ENCODE measurements at regions not wholly inside any gene's neighbourhood (a gene's known extent, or its start where the extent isn't known, plus 50 kb on each side); places are given as distances from the start of the nearest gene placed in this dataset.
A peak's percentile ranks its signal among the peaks of the same experiment; 100 is the strongest.
"Not testable (repeated sequence)": the region's sequence is repeated elsewhere in the genome, so short reads cannot be mapped to it uniquely, and the experiment has no call there.

DNA sequence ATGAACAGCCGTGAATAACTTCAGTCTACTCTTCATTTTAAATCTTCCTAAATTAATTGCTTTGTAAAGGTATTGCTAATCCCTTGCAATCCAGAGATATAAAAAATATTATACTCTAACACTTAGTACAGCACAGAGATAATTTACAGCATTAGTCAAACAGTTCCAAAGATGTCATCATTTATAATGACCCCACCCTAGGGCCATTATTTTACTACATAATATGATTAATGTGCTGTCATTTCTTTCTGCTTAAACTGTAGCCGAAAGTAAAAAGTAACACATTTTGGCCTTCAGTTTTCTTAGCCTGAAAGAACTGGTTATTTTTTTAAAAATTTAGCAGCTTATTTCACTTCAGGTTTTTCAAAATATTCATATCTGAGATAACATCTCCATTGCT lies 256.3 kb upstream of the RFC3 start:
- DNase-seq = no peak

DNA sequence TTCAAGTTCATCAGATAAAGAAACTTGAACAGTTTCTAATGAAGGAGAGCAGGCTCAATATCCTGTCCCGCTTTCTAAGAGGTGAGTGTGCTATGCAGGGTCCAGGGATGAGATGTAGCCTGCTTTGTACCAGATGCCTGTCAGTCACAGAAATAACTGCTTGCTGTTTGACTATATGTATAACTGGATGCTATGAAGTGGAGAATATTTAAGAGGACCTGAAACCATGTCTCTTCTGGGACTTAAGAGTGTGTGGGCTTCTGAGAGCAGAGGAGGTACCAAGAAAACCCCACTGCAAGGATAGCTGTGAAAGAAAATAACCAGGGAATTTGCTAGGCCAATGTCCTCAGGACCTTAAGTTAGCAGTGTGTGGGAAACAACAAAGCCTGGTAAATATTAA lies 246.3 kb upstream of the RFC3 start:
- no peak for DNase-seq

DNA sequence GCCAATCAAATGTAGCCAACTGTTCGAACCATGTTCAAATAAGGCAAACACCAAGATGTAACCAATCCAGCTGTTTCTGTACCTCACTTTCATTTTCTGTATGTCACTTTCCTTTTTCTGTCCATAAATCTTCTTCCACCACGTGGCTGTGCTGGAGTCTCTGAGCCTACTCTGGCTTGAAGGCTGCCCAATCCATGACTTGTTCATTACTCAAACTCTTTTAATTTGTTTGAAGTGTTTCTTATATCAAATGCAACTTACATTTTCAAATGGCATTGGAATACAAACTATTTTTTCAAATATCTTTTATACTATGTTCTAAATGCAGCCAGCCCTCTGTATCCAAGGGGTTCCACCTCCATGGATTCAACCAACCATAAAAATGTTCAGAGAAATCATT lies 245.6 kb upstream of the RFC3 start:
- not testable (repeated sequence) for DNase-seq

DNA sequence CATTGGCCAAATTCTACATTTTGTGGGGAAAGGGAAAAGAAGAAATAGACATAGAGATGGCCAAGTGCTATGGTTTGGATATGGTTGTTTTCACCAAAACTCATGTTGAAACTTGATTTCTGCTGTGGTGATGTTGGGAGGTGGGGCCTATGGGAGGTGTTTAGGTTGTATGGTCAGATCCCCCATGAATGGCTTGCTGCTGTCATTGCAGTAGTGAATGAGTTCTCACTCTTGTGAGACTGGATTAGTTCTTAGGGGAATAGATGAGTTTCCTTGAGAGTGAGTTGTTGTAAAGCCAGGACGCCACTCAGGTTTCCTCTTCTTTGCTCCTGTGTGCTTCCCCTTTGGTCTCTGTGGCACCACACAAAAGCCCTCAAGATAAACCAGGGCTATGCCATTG lies 242.6 kb upstream of the RFC3 start:
- no peak for DNase-seq

DNA sequence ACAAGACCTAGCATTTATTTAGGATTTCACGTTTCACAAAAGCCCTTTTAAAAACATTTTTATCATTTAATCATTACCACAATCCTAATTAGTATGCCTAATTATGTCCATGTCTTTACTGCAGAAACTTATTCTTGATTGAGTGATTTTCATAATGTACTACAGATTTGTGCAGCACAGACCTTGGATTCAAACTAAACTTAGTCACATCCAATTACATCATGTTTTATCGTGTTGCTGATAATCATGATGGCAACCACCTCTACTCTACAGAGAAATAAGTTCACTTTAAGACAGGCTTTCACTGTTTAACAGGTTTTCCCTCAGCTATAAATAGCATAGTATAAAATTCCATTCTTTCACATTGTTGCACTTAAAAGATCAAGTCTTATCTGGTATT lies 240.9 kb upstream of the RFC3 start:
- no peak for DNase-seq

DNA sequence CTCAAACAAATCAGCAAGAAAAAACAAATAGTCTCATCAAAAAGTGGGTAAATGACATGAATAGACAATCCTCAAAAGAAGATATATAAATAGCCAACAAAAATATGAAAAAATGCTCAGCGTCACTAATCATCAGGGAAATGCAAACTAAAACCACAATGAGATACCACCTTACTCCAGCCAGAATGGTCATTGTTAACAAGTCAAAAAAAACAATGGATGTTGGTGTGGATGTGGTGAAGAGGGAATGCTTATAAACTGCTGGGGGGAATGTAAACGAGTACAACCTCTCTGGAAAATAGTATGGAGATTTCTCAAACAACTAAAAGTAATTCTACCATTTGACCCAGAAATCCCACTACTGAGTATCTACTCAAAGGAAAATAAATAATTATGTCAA lies 239.2 kb upstream of the RFC3 start:
- DNase-seq = no peak

DNA sequence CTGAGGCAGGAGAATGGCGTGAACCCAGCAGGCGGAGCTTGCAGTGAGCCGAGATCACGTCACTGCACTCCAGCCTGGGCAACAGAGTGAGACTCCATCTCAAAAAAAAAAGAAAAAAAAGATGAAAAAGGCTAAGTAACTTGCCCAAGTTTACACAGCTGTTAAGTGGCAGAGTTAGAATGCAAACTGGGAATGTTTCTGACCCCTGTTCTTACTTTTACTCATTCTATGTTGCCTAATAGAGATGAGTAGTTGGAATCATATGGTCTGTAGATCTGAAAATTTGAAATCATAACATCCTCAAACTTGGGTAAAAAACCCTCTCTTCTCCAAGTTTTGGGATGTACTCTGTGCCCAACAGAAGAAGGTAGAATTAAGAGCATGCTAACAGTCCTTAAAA lies 235.8 kb upstream of the RFC3 start:
- no peak for DNase-seq

DNA sequence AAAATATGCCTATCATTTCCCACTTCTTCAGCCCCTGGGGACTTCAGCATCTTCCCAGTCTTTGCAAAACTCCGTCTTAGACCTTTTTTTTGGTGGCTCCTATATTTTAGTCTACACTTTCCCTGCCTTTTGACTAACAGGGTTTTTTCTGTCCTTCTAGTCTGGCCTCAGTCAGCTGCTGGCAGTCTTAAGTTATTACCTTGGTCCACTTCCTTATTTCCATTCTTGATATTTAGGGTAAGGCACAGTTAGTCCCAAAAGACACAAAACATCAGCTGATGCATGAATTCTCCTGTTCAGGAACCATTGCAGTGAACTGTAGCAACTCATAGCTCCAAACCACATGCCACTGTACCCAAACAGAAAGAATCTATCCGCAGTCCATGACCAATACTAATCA lies 234.6 kb upstream of the RFC3 start:
- DNase-seq = no peak

DNA sequence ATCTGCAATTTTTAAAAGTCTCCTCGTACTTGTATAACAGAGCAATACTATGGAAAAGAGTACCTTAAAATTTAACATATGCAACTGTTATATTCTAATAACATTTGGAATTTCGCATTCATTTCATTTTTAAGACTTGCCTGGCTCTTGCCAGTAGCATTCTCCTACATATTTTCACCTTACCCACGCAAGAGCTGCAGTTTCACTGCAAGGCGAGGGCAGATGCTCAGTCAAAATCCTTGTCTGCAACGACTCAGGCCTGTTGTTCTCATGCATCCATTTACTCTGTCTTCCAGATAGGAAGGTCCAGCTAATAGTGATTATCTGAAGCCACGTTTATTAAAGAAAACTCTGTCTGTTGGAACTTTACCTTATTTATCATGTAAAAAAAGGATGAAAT lies 227.0 kb upstream of the RFC3 start:
- no peak for DNase-seq

DNA sequence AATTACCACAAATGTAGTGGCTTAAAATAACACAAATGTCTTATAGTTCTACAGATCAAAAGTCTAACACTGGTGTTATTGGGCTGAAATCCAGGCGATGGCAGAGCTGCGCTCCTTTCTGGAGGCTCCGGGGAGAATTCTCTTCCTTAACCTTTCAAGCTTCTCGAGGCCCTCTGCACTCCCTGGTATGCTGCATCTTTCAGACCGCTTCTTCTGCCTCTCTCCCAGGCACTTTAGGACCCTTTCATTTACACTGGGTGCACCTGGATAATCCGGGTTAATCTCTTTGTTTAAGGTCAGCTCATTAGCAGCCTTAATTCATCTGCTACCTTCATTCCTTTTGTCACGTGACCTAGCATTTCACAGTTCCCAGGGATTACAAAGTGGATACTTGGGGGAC lies 211.3 kb upstream of the RFC3 start:
- DNase-seq = peak in 1 of 2 donors; percentile 3

DNA sequence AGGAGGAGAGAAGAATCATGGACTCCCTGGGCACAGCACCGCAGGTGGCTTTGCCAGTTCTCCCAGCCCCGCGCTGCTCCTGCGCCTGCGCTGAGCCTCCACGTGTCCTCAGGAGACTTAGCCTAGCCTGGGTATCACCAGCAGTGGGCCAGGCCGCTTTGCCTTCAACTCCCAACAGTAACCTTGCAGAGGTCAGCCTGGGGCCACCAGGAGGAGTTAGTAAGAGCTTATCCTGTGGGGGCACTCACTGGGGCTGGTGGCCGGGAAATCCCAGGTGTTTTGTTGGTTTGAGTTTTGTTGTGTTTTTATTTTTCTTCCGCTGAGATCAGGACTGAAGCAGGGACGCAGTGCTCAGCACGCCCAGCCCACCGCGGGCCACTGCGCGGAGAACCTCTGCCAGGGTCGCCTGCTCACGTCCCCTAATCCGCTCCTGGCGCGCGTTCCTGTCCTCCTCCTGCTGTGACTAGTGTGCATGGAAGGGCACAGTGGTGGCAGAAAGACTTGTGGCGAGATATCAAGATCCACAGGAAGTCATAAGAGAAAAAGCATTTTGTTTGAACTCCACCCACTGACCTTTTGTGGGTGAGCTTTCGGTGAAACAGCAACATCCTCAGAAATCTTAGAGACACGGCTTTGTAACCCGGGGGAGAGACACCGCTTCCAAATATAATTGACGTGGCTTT lies 207.4 kb upstream of the RFC3 start:
- no peak for DNase-seq

DNA sequence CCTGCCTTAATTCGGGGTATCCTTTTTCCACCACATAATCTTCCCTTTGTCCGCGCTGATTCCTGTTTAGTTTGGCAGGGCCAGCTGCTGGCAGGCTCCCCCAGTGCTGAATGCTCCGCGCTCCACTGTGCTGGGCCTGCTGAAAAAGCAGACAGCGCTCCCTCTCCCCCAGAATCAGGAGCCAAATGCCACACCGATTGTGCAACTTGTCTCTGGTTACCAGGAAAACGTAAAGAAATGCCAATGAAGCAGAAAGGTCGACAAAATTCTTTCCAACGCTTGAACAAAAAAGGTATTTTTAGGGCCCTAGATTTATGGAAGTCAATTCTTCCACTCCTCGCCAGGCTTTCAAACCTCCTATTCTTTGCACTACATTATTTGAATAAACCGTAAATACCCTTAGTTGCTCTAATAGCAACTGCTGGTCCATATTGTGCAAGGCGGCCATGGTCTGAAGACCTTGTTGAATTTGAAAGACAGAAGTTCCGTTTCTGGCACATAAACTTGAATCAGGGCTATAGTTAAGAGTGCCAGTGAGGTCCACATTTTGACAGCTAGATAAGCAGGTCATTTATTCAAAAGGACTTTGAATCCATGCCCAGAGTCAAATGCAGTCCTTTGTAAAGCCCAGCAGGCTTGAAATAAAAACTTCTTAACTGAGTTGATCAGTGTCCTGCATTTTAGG lies 206.7 kb upstream of the RFC3 start:
- DNase-seq = no peak

DNA sequence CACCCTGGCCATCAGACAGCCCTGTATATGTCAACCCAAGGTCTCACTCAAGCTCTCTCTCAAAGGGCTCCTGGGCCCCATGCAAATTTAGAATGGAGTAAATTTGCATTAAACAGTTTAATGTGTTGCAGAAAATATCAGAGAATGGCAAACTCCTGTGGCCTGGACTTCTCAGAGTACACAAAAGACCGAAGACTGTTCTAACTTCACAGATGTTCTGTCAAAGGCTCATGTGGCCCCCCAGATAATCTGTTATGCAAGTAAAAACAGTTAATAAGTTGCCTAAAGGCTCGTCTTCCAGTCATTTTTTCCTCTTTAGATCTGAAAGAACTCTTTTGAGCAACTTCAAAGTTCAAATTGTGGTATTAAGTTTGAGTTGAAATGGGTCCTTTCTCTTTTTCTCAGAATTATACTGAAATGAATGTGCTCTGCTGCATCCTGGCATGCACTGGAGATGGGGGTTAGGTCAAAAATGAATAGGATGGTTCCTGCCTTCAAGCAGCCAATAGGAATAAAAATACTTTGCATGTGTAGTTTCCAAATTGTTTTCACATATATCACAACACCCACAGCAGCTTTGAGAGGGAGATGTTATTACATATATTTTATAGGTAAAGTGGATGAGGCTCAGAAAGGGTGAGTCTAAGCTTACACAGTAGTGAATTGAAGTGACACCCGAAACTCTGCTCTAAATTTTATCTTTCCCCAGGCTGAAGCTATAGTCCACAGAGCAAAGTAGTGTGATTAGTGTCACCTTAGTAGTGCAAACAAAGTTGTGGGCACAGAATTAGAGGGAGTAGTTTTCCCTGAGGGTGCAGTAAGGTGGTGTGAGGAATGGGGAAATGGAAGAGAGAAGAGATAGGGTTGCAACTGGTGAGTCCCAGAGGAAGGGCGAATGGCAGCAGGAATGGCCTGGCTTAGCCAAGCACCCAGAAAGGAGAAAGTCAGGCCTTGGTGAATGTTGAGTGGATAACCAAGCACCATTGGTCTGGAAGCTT lies 205.0 kb upstream of the RFC3 start:
- no peak for DNase-seq

DNA sequence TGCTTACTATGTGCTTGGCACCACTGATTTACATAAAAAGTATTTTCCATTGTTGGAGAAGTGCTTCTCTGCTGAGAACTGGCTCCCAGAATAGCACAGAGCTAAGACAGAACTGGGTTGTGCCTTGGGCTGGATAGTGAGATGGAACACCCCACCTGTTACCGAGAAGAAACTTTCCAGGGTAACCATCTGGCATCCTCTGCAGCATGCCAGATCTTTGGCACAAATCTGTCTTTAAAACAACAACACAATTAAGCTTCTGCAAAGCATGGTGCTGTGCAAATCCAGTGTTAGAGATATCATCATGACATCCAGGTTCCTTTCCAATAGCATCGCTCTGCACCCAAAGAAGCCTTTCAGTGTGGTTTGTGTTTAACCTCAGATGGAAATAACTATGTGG lies 202.5 kb upstream of the RFC3 start:
- no peak for DNase-seq

DNA sequence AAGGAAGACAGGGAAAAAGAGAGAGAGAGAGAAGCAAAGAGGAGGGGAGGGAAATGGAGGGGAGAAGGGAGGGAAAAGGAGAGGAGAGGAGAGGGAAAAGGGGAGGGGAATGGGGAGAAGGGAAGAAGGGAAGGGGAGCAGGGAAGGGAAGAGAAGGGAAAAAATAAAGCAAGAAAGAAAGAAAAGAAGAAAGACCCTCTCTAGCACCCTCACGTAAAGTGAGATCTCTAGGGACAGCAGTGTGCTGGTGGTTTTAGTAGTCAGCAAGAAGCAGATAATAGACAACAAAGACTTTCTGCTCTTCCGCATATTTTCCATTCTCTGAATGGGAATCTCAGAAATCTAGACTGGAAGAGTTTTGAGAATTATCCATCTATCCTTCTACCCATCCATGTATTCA lies 201.8 kb upstream of the RFC3 start:
- no peak for DNase-seq

DNA sequence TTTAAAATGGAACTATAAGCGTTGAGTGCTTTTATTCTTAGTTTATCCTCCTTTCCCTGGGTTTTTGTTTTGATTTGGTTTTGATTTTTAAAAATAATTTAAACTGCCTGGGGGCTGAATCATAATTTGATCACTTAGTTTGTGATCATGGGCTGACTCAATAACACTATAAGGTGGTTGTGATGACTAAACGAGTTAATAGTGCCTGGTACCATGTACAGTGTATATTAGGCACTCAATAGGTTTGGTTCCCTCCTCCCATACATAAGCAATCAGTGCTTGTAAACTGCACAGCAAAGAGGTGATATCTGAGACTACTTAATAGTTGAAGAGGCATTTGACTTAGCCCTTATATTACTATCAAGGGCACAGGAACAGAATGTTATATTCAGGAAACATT lies 200.9 kb upstream of the RFC3 start:
- DNase-seq = no peak

DNA sequence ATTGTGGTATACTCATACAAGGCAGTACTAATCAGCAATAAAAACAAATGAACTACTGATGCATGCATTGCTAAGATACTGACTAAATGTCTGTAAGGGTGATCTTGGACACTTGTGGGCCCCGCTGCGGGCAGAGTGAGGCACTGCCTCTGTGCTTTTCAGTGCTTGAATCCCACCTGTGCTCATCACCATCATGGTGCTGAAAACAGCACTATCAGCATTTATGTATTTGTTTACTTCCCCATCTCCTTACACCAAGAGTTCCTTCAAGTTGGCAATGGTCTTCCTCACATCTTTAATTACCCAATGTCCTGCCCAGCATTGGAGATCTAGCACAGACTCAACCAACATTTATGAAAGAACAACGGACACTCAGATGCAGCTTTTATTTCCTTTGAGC lies 193.7 kb upstream of the RFC3 start:
- DNase-seq = no peak

DNA sequence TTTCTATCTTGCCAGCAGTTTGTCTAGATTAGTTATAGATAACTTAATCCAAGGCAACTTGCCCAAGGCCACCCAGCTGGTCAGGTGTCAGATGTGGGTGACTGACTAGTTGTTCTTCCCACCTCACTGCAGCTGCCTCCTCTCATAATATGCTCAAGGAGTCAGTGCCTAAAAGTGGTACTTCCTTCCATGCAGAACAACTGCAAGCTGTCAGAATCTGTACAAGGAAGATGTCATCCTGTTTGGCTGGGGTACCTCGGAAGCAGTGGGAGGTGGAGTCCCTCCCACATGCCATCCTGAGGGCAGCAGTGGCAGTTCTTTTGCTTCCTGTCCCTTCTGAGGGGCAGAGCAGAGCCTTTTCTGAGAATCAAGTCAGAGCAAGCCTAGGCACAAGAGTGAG lies 193.2 kb upstream of the RFC3 start:
- peak in 1 of 2 donors; percentile 8 for DNase-seq

DNA sequence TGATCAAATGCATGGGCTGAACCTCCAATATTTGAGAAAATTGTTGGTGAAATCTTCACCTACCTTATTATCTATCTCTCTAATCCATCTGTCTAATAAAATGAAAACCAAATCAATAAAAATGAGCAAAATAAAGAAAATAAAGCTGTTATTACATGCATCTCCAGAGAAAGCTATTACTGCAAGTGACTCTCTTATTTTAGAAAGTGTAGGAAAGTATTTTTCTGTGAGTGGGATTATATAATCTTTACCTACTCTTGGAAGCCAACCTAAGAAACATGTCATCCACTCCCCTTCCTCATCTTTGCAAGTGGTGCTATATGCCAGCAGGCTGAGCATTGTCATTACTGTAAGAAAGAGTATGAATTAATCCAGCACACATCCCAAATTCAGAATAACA lies 191.5 kb upstream of the RFC3 start:
- no peak for DNase-seq

DNA sequence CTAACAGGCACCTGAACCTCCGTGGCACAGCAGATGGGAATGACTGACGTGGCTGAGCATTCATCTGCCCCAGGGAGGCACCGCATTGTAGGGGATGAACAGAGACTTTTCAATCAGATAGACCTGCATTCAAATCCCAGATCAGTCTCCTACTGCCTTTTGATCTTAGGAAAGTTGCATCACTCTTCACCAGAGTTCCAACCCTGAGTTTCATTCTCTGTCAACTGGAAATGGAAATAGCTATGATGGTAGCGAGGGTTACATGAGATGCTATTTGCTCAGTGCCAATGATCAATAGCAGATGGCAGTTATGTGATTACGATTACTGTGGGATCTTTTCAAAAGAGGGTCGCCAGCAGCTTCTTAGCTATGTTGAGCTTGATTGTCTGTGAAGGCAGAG lies 189.3 kb upstream of the RFC3 start:
- no peak for DNase-seq

DNA sequence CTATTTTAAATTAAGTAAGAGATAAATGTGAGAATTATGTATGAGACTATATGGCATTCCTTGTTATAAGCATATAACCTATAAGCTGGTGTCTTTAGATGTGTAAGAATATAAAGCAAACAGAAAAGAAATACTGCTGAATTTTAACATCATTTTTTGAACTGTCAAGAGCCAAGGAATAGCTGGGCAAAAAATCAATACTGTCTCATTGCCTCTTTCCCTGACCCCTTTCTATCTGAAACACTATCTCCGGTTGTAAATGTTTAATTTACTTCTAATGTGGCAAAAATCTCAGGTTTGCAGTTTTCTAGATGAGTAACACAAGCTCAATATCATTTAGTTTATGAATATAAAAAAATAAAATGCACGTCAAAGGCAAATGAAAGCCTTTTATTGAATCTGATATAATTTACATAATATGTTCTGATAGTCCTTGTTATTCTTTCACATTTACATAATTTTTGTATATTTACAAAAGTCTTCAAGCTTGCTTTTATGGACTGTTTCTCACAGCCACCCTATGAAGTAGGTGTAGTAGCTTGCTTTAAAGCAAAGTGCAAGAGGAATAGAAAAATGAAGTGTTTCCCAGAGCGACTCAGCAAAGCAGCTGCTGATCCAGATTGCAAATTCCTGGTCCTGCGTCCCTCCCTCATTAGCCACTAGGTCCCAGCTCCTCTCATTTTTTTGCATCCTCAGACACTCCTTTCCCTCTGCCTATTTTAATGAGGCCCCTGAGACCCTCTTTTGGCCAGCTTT lies 188.2 kb upstream of the RFC3 start:
- no peak for DNase-seq

DNA sequence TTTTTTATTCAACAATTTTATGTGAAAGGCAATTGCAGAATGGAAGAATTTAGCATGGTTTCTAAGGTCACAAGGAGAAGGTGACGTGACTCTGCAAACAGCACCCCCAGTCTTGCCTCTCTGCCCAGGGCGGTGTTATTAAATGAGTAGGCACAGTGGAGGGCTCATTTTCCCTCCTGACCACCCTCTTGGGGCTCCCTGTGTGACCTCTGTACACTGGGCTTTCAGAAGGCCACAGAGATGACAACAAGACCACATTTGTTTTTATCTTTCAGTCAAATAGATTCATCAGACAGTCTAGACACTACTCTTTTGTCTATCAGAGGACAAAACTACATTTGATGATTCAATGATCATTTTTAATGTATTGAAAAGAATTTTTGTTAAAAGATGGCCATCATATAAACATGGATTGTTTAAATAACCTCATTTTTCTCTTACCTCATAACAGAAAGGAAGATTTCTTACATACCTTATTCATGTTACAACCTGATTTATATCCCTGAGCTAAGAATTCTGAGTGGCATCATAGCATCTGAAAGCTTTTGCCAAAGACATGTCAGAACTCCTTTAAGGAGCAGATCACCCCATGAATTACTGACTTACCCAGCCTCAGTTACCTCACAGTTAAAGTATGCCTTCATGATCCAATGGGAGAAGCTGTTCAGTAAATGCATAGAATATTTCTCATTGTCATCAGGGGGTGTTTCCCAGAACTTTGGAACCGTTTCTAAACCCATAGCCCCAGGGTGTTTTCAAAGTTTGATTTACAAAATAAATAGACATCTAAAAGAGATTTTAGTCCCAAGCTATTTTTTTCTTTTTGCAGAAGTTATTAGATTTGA lies 184.0 kb upstream of the RFC3 start:
- no peak for DNase-seq
